ENCODE measurements at regions not wholly inside any gene's neighbourhood (a gene's known extent, or its start where the extent isn't known, plus 50 kb on each side); places are given as distances from the start of the nearest gene placed in this dataset.
"Not testable (repeated sequence)": the region's sequence is repeated elsewhere in the genome, so short reads cannot be mapped to it uniquely, and the experiment has no call there.

DNA sequence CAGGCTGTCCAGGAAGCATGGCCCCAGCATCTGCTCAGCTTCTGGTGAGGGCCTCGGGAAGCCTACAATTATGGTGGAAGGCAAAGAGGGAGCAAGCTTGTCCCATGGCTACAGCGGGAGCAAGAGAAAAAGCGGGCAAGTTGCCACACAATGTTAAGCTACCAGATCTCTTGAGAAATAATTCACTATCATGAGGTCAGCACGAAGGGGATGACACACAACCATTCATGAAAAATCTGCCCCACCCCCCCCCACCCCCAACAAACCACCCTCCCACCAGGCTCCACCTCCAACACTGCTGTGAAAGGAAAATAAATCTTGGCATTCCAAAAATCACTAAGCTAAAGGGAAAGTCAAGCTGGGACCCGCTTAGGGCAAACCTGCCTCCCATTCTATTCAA lies 545.8 kb upstream of the NRP1 start:
- DNase-seq, result no peak
- H3K36me3 Mint-ChIP-seq, result no peaks in the 10 kb centered on the region
- no peak overlapping the region for H3K27ac Mint-ChIP-seq
- peaks cover 10% of the 10 kb centered on the region for H3K27me3 Mint-ChIP-seq
- H3K4me1 Mint-ChIP-seq, result no peaks in the 10 kb centered on the region
- H3K4me3 Mint-ChIP-seq, result no peak overlapping the region
- H3K9me3 Mint-ChIP-seq, result no peaks in the 10 kb centered on the region

DNA sequence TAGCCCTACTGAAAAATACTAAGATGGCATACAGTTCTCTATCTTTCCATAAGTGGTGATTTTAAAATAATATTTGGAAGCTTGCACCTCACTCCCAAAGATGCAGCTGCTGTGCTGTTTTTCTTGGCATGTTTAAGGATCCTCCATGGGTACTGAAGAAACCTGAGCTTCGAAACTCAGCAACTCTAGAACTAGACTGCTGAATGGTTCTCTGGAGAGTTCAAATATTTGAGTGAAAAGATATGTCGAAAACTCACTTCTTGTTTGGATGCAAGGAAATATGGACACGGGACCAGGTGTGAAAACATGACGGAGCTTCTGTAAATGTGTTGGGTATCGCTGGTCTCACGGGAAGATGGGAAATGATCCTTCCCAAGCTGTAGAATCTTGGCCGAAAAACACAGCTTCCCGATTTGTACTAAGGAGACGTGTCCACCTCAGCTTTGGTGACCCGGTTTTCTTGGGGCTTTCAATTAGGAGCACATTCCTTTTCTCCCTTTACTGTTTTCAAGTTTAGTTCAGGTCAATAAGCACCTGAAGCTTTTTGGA lies 543.8 kb upstream of the NRP1 start:
- H3K4me3 Mint-ChIP-seq, result no peak overlapping the region
- no peak overlapping the region for H3K27ac Mint-ChIP-seq
- no peak for DNase-seq
- peaks cover 7% of the 10 kb centered on the region for H3K27me3 Mint-ChIP-seq
- H3K9me3 Mint-ChIP-seq, result no peaks in the 10 kb centered on the region
- H3K36me3 Mint-ChIP-seq, result no peaks in the 10 kb centered on the region
- no peaks in the 10 kb centered on the region for H3K4me1 Mint-ChIP-seq

DNA sequence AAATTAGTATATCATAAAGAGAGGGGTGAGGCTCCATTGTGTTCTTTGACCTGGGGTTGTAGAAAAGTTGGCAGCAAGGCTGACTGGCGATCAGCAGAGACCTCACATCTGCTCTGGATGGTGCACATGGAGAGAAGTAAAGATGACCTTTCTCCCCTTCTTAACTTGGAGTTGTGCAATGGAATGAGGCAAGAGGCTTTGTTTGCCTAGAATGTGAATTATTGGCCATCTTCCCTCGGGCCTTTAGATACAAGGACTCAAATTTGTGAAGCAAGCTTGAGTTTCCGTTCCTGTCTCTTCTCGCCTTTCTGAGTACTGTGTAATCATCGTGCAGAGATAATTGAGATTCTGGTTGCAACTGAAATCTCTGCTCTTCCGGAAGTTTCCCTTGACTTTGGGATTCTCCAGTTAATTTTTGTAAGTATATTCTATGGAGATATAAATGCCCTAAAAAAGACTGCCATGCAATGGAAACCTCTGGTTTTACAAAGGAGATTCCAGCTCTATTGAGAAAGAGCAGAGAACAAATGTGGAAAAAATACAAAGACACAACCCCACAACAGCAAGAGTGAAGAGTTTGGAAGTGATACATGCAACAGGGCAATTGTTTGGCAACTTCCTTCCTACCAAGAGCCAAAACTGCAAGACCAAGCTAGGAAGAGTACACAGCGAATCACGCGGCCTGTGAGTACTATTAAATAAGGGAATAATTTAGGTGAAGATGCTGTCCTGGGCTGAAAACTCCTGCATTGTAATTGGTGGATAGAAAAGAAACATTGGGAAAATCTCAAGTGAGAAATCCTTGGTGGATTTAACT lies 542.3 kb upstream of the NRP1 start:
- no peak overlapping the region for H3K4me3 Mint-ChIP-seq
- peaks cover 7% of the 10 kb centered on the region for H3K27me3 Mint-ChIP-seq
- H3K4me1 Mint-ChIP-seq, result no peaks in the 10 kb centered on the region
- no peak for DNase-seq
- H3K9me3 Mint-ChIP-seq, result no peaks in the 10 kb centered on the region
- no peaks in the 10 kb centered on the region for H3K36me3 Mint-ChIP-seq
- H3K27ac Mint-ChIP-seq, result no peak overlapping the region

DNA sequence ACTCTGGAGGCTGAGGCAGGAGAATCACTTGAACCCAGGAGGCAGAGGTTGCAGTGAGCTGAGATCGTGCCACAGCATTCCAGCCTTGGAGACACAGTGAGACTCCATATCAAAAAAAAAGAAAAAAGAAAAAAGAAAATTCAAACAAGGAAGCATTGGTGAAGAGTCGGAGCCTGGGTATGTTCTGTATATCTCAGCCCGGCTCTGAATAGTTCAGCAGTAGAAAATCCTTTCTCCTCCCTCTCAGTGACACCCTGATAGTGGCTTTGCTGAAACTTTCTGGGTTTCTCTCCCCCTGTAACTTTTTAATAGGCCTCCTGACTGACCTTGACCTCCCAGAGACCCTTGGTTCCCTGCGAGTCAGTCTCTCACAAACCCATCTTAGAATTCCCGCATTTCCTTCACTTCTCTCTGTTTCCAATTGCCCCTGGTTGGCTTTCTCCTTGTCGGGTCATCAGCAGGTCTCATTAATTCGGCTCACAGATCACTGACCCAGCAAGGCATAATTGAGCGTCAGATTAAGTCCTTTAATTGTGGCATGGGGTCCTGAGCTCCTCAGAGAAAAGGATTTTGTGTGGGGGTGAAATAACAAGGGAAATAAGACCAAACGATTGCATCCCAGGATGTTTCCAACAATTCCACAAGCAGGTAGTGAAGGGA lies 541.6 kb upstream of the NRP1 start:
- peaks cover 7% of the 10 kb centered on the region for H3K27me3 Mint-ChIP-seq
- no peaks in the 10 kb centered on the region for H3K4me1 Mint-ChIP-seq
- DNase-seq, result no peak
- no peaks in the 10 kb centered on the region for H3K9me3 Mint-ChIP-seq
- no peak overlapping the region for H3K27ac Mint-ChIP-seq
- H3K36me3 Mint-ChIP-seq, result no peaks in the 10 kb centered on the region
- H3K4me3 Mint-ChIP-seq, result no peak overlapping the region

DNA sequence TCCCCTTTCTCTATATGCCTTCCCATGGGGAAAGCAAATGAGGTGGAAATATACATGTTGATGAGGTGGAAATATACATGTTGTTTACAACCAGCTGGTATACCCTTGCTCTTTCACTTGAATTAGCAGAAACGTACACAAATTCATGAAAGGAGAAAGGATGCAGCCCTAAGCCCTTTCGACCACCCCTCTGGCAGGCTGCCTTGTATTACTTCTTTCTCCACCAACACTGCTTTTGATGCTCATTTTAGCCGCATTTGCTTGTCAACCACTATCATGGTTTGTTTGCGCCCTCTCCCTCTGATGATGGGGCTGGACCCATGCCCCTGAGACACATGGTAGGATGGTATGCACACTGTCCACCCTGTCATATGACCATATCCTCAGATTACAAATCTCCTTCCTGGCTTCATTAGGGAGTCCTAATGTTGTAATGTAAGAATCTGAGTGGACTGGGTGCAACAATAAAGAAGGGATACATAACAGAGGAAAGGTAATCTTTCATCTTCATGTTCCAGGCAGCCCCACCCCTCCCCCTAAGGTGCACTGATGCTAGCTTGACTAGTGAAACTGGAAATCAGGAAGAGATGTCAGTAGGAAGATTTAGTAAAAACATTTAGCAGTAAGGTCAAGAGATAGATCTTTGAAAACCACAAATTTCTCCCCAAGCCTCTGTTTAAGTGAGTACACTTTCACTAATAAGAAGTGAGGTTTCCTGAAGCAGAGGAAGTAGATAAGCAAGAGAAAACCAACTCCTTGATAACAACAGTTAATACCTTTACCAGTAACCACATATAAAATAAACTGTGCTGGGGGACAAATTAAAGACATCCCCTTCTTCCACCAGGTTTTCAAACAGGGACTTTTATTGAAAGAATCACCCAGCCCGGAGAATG lies 536.8 kb upstream of the NRP1 start:
- no peak overlapping the region for H3K27ac Mint-ChIP-seq
- H3K9me3 Mint-ChIP-seq, result no peaks in the 10 kb centered on the region
- peaks cover 10% of the 10 kb centered on the region for H3K27me3 Mint-ChIP-seq
- H3K4me3 Mint-ChIP-seq, result no peak overlapping the region
- DNase-seq, result no peak
- H3K36me3 Mint-ChIP-seq, result no peaks in the 10 kb centered on the region
- H3K4me1 Mint-ChIP-seq, result no peaks in the 10 kb centered on the region

DNA sequence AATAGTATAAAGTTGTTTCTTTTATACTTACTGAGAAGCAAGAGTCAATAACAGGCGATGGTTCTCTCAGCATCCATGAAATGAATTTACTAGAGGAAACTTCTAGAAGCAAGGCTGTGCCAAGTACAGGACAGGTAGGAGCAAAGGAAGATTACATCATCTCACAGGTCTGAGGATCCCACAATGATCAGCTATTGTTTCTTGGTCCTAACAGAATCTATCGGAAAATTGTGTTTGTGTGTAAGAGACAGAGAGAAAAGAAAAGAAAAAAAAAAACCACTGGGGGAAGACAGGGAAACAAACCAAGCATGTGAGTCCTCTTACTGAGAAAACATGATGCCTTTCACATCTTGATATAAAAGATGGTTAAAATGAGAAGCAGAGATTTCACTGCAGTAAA lies 535.0 kb upstream of the NRP1 start:
- Mint-ChIP-seq H3K4me1 (no peaks in the 10 kb centered on the region), H3K27me3 (peaks cover 10% of the 10 kb centered on the region), H3K9me3 (no peaks in the 10 kb centered on the region), H3K36me3 (no peaks in the 10 kb centered on the region), H3K4me3 (no peak overlapping the region), H3K27ac (no peak overlapping the region)
- no peak for DNase-seq

DNA sequence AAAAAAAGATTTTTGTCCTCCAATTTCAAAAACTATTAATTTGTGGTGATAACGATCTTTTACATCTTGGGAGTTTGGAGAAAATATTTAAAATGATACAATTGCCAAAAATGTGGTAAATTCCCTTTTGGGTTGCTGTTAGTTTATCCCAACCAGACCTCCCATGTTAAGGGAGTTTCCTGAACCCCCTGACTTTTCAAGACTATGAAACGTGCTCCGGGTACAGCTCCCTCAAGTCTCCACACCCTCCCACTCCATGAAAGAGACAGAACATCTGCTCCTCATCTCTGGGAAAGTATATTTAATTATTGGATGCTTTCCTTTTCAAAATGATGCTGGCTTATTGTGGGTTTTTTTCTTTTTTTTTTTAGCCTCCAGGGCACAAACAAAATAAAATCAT lies 534.6 kb upstream of the NRP1 start:
- DNase-seq, result no peak
- Mint-ChIP-seq H3K9me3 (no peaks in the 10 kb centered on the region), H3K27ac (no peak overlapping the region), H3K36me3 (no peaks in the 10 kb centered on the region), H3K4me1 (no peaks in the 10 kb centered on the region), H3K27me3 (peaks cover 10% of the 10 kb centered on the region), H3K4me3 (no peak overlapping the region)

DNA sequence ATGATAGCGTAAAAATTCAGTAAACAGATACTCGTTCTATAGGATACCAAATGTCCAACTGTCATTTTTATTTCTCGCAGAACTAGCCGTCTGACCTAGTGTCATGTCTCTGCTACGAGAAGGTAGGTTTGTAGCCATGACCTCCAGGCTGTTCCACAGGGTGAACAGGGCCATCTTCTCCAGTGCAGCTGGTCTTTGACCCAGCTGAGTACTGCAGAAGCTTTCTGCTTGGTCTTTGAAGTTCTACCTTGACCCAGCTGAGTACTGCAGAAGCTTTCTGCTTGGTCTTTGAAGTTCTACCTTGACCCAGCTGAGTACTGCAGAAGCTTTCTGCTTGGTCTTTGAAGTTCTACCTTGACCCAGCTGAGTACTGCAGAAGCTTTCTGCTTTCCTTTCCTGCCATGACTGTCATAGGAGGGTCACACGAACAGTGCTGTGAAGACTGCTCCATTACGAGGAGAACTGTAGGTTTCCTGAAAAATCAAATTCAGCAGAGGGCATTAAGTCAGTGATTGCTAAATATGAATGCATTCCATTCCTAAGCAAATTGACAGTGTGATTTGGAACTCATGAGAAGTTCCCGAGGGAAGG lies 532.8 kb upstream of the NRP1 start:
- not testable (repeated sequence) for H3K9me3 Mint-ChIP-seq, H3K27ac Mint-ChIP-seq, H3K36me3 Mint-ChIP-seq, DNase-seq, H3K4me1 Mint-ChIP-seq, H3K4me3 Mint-ChIP-seq
- H3K27me3 Mint-ChIP-seq, result peaks cover 10% of the 10 kb centered on the region

DNA sequence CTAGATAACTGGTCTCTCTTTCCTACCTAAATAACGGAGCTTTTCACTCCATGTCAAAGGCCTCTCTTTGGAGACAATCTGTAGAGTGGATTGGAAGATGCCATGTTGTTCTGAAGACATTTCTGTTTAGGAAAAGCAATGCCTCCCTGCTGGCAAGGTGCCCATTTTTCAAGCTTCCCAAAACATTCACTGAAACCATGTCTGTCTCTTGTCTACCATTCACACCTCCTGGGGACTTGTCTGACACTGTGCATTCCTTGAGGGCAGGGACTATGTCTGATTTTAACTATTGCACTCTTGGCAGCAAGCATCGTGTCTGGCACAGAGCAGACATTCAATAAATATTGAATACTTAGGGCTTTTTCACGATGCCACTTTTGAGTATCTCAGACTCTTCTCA lies 528.9 kb upstream of the NRP1 start:
- Mint-ChIP-seq H3K9me3 (no peaks in the 10 kb centered on the region), H3K36me3 (no peaks in the 10 kb centered on the region), H3K4me1 (no peaks in the 10 kb centered on the region), H3K4me3 (no peak overlapping the region), H3K27me3 (peaks cover 7% of the 10 kb centered on the region), H3K27ac (no peak overlapping the region)
- DNase-seq, result no peak

DNA sequence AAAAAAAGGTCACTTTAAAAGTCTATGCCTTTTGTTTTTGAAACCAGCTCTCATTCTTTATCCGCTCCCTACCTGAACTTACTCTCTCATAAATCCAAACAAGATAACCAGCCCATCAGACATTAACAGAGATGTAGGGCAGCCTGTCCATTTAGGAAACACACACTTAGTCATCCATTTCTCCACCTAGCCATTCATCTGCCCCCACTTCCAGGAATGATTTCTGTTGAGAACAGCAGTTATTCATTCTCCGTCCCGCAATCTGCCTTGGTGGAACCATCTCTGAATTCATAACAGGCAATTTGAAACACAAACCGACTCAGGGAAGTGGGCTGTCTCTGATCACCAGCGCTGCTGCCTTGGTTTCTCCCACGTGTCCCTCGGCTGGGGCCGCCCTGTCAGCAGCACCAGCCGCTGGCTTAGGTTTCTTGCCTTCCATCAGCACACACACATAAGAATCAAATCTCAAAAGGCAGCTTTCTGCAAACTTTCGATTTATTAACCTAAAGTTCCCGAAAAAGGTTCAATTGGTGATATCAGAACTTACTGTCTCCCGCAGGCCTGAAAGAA lies 528.2 kb upstream of the NRP1 start:
- DNase-seq, result no peak
- H3K4me1 Mint-ChIP-seq, result no peaks in the 10 kb centered on the region
- H3K4me3 Mint-ChIP-seq, result no peak overlapping the region
- H3K9me3 Mint-ChIP-seq, result no peaks in the 10 kb centered on the region
- no peaks in the 10 kb centered on the region for H3K36me3 Mint-ChIP-seq
- no peak overlapping the region for H3K27ac Mint-ChIP-seq
- peaks cover 7% of the 10 kb centered on the region for H3K27me3 Mint-ChIP-seq

DNA sequence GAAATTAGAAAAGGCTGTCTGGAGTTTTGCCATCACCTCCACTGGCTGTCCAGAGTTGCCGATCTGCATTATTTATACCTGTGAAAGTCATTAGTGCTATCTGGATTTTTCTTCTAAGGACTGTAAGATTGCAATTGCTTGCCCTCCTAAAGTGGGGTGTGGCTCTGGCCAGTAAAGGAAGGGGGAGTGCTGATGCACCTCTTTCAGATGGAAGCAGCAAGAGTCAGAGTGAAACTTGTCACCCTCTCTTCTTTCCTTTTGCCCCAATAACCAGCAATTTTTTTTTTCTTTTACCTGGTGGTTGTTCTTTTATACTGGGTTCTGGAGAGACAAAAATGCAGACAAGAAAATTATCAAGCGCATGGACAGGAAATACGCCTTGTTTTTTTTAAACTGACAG lies 527.4 kb upstream of the NRP1 start:
- no peak for DNase-seq
- no peak overlapping the region for H3K4me3 Mint-ChIP-seq
- no peak overlapping the region for H3K27ac Mint-ChIP-seq
- peaks cover 7% of the 10 kb centered on the region for H3K27me3 Mint-ChIP-seq
- H3K9me3 Mint-ChIP-seq, result no peaks in the 10 kb centered on the region
- H3K36me3 Mint-ChIP-seq, result no peaks in the 10 kb centered on the region
- H3K4me1 Mint-ChIP-seq, result no peaks in the 10 kb centered on the region

DNA sequence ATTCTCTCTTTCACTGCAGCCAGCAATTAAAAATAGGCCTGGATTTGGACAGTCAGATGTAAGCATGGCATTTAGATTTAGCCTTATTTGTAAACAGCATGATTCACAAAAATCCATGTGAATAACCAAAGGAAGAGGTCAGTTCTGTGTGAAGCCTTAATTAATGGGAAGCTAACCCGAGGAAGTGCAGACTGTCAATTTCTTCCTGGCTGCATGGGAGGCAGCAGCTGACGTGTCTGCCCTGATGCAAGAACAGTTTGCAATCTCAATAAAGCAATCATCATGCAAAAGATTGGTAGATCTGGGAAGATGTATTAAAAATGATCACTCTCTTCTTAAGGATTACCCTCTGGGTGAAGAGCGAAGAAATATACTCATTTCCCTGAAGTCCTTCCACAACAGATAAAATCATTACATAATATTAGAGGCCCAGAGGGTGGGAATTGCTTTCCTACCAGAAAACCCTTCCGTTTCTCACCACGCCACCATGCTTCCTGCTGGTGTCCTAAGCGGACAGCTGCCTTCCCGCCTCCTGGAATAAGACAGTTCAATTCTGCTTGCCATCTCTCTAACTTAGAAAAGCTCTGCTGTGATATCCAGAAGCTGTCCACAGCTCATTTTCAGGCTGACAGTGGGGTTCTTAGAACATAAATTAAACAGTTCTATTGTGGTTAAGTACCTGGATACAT lies 526.7 kb upstream of the NRP1 start:
- H3K36me3 Mint-ChIP-seq, result no peaks in the 10 kb centered on the region
- H3K27ac Mint-ChIP-seq, result no peak overlapping the region
- DNase-seq, result no peak
- H3K9me3 Mint-ChIP-seq, result no peaks in the 10 kb centered on the region
- no peak overlapping the region for H3K4me3 Mint-ChIP-seq
- no peaks in the 10 kb centered on the region for H3K4me1 Mint-ChIP-seq
- peaks cover 7% of the 10 kb centered on the region for H3K27me3 Mint-ChIP-seq

DNA sequence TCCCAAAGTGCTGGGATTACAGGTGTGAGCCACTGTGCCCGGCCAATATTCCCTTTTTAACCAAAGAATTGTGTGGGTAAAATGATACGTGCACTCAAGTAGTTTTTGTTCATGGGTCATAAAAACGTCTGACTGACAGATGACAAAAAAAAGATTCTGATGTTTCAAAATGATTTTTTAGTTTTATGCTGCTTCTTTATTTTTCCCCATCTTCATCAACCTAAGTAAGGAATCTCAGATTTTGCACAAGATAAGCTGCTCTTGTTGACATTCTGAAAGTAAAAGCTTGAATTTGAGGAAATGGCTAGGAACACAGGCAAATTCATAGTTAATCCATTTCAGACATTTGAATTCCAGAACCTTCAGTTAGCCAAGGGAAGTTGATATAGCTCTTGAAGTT lies 526.1 kb upstream of the NRP1 start:
- H3K4me3 Mint-ChIP-seq, result no peak overlapping the region
- no peaks in the 10 kb centered on the region for H3K9me3 Mint-ChIP-seq
- no peak for DNase-seq
- no peak overlapping the region for H3K27ac Mint-ChIP-seq
- H3K4me1 Mint-ChIP-seq, result no peaks in the 10 kb centered on the region
- H3K27me3 Mint-ChIP-seq, result peaks cover 11% of the 10 kb centered on the region
- H3K36me3 Mint-ChIP-seq, result no peaks in the 10 kb centered on the region

DNA sequence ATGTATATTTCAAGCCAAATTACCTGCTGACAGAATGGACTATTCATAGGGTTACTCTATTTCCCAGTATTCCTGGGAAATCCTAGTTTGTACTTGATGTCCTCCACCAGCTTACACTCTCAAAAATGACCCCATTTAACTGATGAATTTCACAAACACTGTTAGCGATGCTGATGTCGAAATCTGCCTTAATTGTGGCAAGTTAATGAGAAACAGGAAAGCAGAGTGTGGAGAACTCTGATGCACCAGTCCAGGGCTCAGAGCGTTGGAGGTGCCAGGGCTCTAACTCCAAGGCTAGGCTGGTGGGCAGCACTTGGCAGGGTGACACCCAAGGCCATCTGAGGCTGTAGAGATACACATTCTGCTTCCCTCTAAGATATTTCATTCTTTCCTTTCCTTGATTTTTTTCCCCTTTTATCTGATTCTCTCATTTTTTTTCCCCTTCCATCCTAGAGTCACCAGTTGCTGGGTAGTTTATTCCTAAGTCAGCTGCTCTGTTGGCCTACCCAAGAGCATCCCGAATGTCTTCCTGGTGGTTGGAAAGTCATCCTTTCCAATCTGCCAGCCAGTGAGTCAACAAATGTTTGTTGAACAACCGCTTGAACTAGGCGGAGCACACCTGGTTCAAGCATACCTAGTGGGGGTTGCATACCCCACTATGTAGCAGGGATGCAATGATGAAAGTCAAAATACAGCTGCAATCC lies 525.0 kb upstream of the NRP1 start:
- no peaks in the 10 kb centered on the region for H3K9me3 Mint-ChIP-seq
- no peak overlapping the region for H3K27ac Mint-ChIP-seq
- DNase-seq, result no peak
- H3K4me3 Mint-ChIP-seq, result no peak overlapping the region
- peaks cover 17% of the 10 kb centered on the region for H3K27me3 Mint-ChIP-seq
- no peaks in the 10 kb centered on the region for H3K4me1 Mint-ChIP-seq
- no peaks in the 10 kb centered on the region for H3K36me3 Mint-ChIP-seq
